GM12878 (cell line): ENCODE measurements at regions not wholly inside any gene's neighbourhood (a gene's known extent, or its start where the extent isn't known, plus 50 kb on each side); places are given as distances from the start of the nearest gene placed in this dataset.

ENCODE experiments used
- SREBF1 ChIP-seq: IDR thresholded peaks from 2 replicates; pipeline ENCODE4 v1.6.1; 2012; ENCODE audit warnings: mild to moderate bottlenecking, low read length
- YY1 ChIP-seq: IDR thresholded peaks from 2 replicates; pipeline ENCODE4 v1.6.1; 2011; ENCODE audit warnings: low read depth, mild to moderate bottlenecking, low read length

GRCh38 chr13:73696713-73697112 lies 437.5 kb downstream of the KLF12 start:
- no peak for TF ChIP-seq YY1
- TF ChIP-seq SREBF1, result no peak
